Loucy (cell line): ENCODE measurements at regions not wholly inside any gene's neighbourhood (a gene's known extent, or its start where the extent isn't known, plus 50 kb on each side); places are given as distances from the start of the nearest gene placed in this dataset.
"Not testable (repeated sequence)": the region's sequence is repeated elsewhere in the genome, so short reads cannot be mapped to it uniquely, and the experiment has no call there.

Source experiments
- H2AFZ ChIP-seq: fragments of 200-600 bp; sonication (generic); 2 replicates; pipeline ENCODE4 v1.6.0; 2016; ENCODE audit warnings: antibody characterized with exemption, mild to moderate bottlenecking, low read length, moderate library complexity
- H3F3A ChIP-seq: fragments of 200-600 bp; 2 replicates; pipeline ENCODE4 v1.6.0; 2016; ENCODE audit warnings: antibody characterized with exemption, low read depth, mild to moderate bottlenecking
- H3K27me3 ChIP-seq: fragments of 200-600 bp; sonication (generic); 2 replicates; pipeline ENCODE4 v1.6.1; 2014; ENCODE audit warnings: low read length, mild to moderate bottlenecking; ENCODE audit not compliant: insufficient read depth, poor library complexity, severe bottlenecking
- H3K36me3 ChIP-seq: fragments of 200-600 bp; sonication (generic); 2 replicates; pipeline ENCODE4 v1.6.1; 2016; ENCODE audit warnings: low read length; ENCODE audit not compliant: insufficient read depth
- H3K4me1 ChIP-seq: fragments of 200-600 bp; sonication (generic); 2 replicates; pipeline ENCODE4 v1.5.1; 2014; ENCODE audit warnings: low read length, mild to moderate bottlenecking; ENCODE audit not compliant: insufficient read depth, poor library complexity, severe bottlenecking
- H3K4me2 ChIP-seq: fragments of 200-600 bp; sonication (generic); 2 replicates; pipeline ENCODE4 v1.6.0; 2014; ENCODE audit warnings: antibody characterized with exemption, low read length, low read depth, mild to moderate bottlenecking; ENCODE audit not compliant: poor library complexity, severe bottlenecking
- H3K4me3 ChIP-seq: fragments of 200-600 bp; sonication (generic); 2 replicates; pipeline ENCODE4 v1.5.1; 2014; ENCODE audit warnings: low read length, mild to moderate bottlenecking, mixed read lengths; ENCODE audit not compliant: poor library complexity, severe bottlenecking
- H3K79me2 ChIP-seq: fragments of 200-600 bp; sonication (generic); 2 replicates; pipeline ENCODE4 v1.6.1; 2014; ENCODE audit warnings: low read length; ENCODE audit not compliant: insufficient read depth
- H3K9ac ChIP-seq: fragments of 200-600 bp; sonication (generic); 2 replicates; pipeline ENCODE4 v1.6.0; 2014; ENCODE audit warnings: mild to moderate bottlenecking, low read depth, low read length, moderate library complexity; ENCODE audit not compliant: poor library complexity, severe bottlenecking
- H3K9me2 ChIP-seq: fragments of 200-600 bp; sonication (generic); replicated peaks from 2 replicates; pipeline ENCODE4 v1.6.1; 2016; ENCODE audit warnings: low read depth, low read length, mixed read lengths
- H3K9me3 ChIP-seq: fragments of 200-600 bp; sonication (generic); 2 replicates; pipeline ENCODE4 v1.6.1; 2014; ENCODE audit warnings: mild to moderate bottlenecking, antibody characterized with exemption, low read length, low read depth; ENCODE audit not compliant: insufficient read depth
- H4K20me1 ChIP-seq: fragments of 200-600 bp; sonication (generic); 2 replicates; pipeline ENCODE4 v1.6.0; 2014; ENCODE audit warnings: antibody characterized with exemption, low read length, mild to moderate bottlenecking; ENCODE audit not compliant: insufficient read depth, poor library complexity, severe bottlenecking
- CTCF ChIP-seq: fragments of 200-600 bp; sonication (generic); conservative IDR thresholded peaks from 2 replicates; pipeline ENCODE4 v1.5.1; 2014; ENCODE audit warnings: mild to moderate bottlenecking, antibody characterized with exemption, low read length
- EZH2phosphoT487 ChIP-seq: fragments of 200-600 bp; IDR thresholded peaks from 2 replicates; pipeline ENCODE4 v1.6.1; 2018; ENCODE audit warnings: antibody characterized with exemption, mild to moderate bottlenecking, moderate library complexity, borderline replicate concordance

GRCh38 chr10:42707234-42707633, 68.9 kb upstream of the ZNF33B start:
- no peak overlapping the region for H2AFZ ChIP-seq
- TF ChIP-seq EZH2phosphoT487 = no peak
- no peak for TF ChIP-seq CTCF
- no peak overlapping the region for H3K4me3 ChIP-seq
- no peak overlapping the region for H3K4me2 ChIP-seq
- no peaks in the 10 kb centered on the region for H3K36me3 ChIP-seq
- H4K20me1 ChIP-seq = no peaks in the 10 kb centered on the region
- no peaks in the 10 kb centered on the region for H3K4me1 ChIP-seq
- H3K9me2 ChIP-seq = no peaks in the 10 kb centered on the region
- no peaks in the 10 kb centered on the region for H3F3A ChIP-seq
- H3K27me3 ChIP-seq = no peaks in the 10 kb centered on the region
- no peaks in the 10 kb centered on the region for H3K9me3 ChIP-seq
- H3K9ac ChIP-seq = no peak overlapping the region
- no peaks in the 10 kb centered on the region for H3K79me2 ChIP-seq

DNA sequence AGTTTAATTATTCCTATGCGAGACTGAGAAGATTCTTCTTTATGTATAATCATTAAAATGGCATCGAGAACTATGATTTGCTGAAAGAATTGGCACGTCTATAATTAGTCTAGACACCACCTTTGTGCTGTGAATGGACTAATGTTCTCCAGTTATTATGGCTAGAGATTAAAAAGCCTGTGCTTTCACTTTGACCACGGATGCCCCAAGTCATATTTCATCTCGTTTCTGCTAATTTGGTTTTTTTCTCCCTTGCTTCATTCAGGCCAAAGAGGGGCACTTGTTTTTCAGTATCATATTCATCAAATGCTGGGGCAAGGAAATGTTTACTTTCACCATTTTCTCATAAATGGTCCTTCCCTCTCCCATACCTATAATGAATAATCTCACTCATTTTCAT, 63.3 kb upstream of the BMS1 start:
- not testable (repeated sequence) for H3K36me3 ChIP-seq, H2AFZ ChIP-seq, H3K79me2 ChIP-seq, H3K9me3 ChIP-seq, H4K20me1 ChIP-seq, H3K4me3 ChIP-seq, H3K4me2 ChIP-seq, H3K9ac ChIP-seq, H3K27me3 ChIP-seq, H3F3A ChIP-seq, H3K4me1 ChIP-seq, H3K9me2 ChIP-seq

GRCh38 chr10:42722575-42722974, 60.0 kb upstream of the BMS1 start:
- Histone ChIP-seq H3K27me3 (no peaks in the 10 kb centered on the region), H3F3A (no peaks in the 10 kb centered on the region), H2AFZ (no peak overlapping the region), H3K9me3 (no peaks in the 10 kb centered on the region), H3K4me2 (no peak overlapping the region), H3K79me2 (no peaks in the 10 kb centered on the region), H3K9ac (no peak overlapping the region), H3K36me3 (no peaks in the 10 kb centered on the region), H3K9me2 (no peaks in the 10 kb centered on the region), H3K4me3 (no peak overlapping the region), H3K4me1 (no peaks in the 10 kb centered on the region), H4K20me1 (no peaks in the 10 kb centered on the region)
- TF ChIP-seq EZH2phosphoT487 = no peak
- no peak for TF ChIP-seq CTCF

- H3K4me2 ChIP-seq = not testable (repeated sequence)
Observed at GRCh38 chr10:42723549-42723948, 59.0 kb upstream of the BMS1 start.

GRCh38 chr10:42724660-42725059, 57.9 kb upstream of the BMS1 start:
- H3K4me1 ChIP-seq, H3K4me3 ChIP-seq, H4K20me1 ChIP-seq, H3K27me3 ChIP-seq, H3K36me3 ChIP-seq, H3F3A ChIP-seq, H3K79me2 ChIP-seq, H3K9ac ChIP-seq, H3K9me3 ChIP-seq, H2AFZ ChIP-seq, H3K9me2 ChIP-seq, H3K4me2 ChIP-seq: not testable (repeated sequence)

More at GRCh38 chr10:42723549-42723948, 59.0 kb upstream of the BMS1 start:
- not testable (repeated sequence) for H3K79me2 ChIP-seq, H3K9me3 ChIP-seq, H2AFZ ChIP-seq, H3K4me1 ChIP-seq, H3K9me2 ChIP-seq, H3K9ac ChIP-seq, H3K36me3 ChIP-seq, H3K27me3 ChIP-seq, H3F3A ChIP-seq, H3K4me3 ChIP-seq, H4K20me1 ChIP-seq
